ENCODE measurements at regions not wholly inside any gene's neighbourhood (a gene's known extent, or its start where the extent isn't known, plus 50 kb on each side); places are given as distances from the start of the nearest gene placed in this dataset.
A peak's percentile ranks its signal among the peaks of the same experiment; 100 is the strongest.
"Not testable (repeated sequence)": the region's sequence is repeated elsewhere in the genome, so short reads cannot be mapped to it uniquely, and the experiment has no call there.

GRCh38 chr16:88159046-88159896 is 208.0 kb downstream of the BANP start:
- H3K14ac ChIP-seq (ENCODE audit: insufficient read length); H3K9me3 ChIP-seq (ENCODE audit: insufficient read depth in 2 of 2, low read depth in 1 of 2, low read length in 1 of 2); H2BK15ac ChIP-seq (ENCODE audit: low read length); H3K18ac ChIP-seq (ENCODE audit: extremely low read depth, low read length); H3K36me3 ChIP-seq (ENCODE audit: control insufficient read depth in 2 of 4, insufficient read depth in 4 of 4, low read length in 3 of 4); H2BK12ac ChIP-seq (ENCODE audit: low read depth, low read length); H3K4me2 ChIP-seq (ENCODE audit: insufficient read depth in 1 of 2, low read depth in 2 of 2, low read length in 2 of 2); FAIRE-seq; H3K27me3 ChIP-seq (replicated peaks in 1 of 4; ENCODE audit: control insufficient read depth in 3 of 4, extremely low read depth in 1 of 4, insufficient read depth in 3 of 4, low read length in 3 of 4); H4K5ac ChIP-seq (ENCODE audit: insufficient read length, low read depth, low read length); H3K79me1 ChIP-seq (ENCODE audit: low read depth, low read length); H3K4me3 ChIP-seq (ENCODE audit: extremely low read depth in 1 of 4, insufficient read depth in 2 of 4, low read depth in 3 of 4, low read length in 4 of 4); H4K91ac ChIP-seq (replicated peaks; ENCODE audit: insufficient read length, low read length); POLR2A ChIA-PET (ENCODE audit: partially characterized antibody); H3K23ac ChIP-seq (ENCODE audit: insufficient read length); H4K20me1 ChIP-seq (replicated peaks in 1 of 2; ENCODE audit: control insufficient read depth in 1 of 2, insufficient read depth in 2 of 2, low read length in 2 of 2); H3K4me1 ChIP-seq (replicated peaks in 1 of 4; ENCODE audit: control insufficient read depth in 3 of 4, insufficient read depth in 4 of 4, low read length in 3 of 4); H2AK5ac ChIP-seq (ENCODE audit: low read depth, low read length); H2BK5ac ChIP-seq (ENCODE audit: low read depth, low read length); H3K23me2 ChIP-seq (ENCODE audit: low read depth, low read length); CTCF ChIA-PET (ENCODE audit: partially characterized antibody); H2AFZ ChIP-seq (ENCODE audit: low read length); H3K56ac ChIP-seq (replicated peaks; ENCODE audit: insufficient read length, low read depth, low read length); H2BK120ac ChIP-seq (replicated peaks; ENCODE audit: low read depth, low read length); H3K79me2 ChIP-seq (ENCODE audit: control insufficient read depth in 1 of 2, insufficient read depth in 2 of 2, low read length in 2 of 2); H2BK20ac ChIP-seq (ENCODE audit: low read length); H3K27ac ChIP-seq (ENCODE audit: low read depth, low read length); H3K9ac ChIP-seq (replicated peaks in 1 of 4; ENCODE audit: extremely low read depth in 1 of 4, low read depth in 3 of 4, low read length in 3 of 4); H3K4ac ChIP-seq (replicated peaks; ENCODE audit: insufficient read length, low read depth, low read length): not testable (repeated sequence)
- peak overlapping the region; percentile 25; the same call in 1 of the 2 replicates for H4K8ac ChIP-seq (ENCODE audit: extremely low read depth, insufficient read depth, low read length)
- peak in 1 of 2 experiments; percentile 16 for DNase-seq (ENCODE audit: low read depth in 1 of 2, low spot score in 2 of 2)
- WGBS, 2 experiments (ENCODE audit: extremely low coverage in 1 of 2, insufficient coverage in 1 of 2, insufficient read length in 1 of 2, insufficient replicate concordance in 2 of 2, low coverage in 1 of 2, low lambda C conversion rate in 2 of 2, missing lambda C conversion rate in 1 of 2), result 91% methylated on average over 25 of the region's 33 CpGs; no CpG with 5 or more reads in 1 of the 2 experiments

- WGBS, 2 experiments (ENCODE audit: extremely low coverage in 1 of 2, insufficient coverage in 1 of 2, insufficient read length in 1 of 2, insufficient replicate concordance in 2 of 2, low coverage in 1 of 2, low lambda C conversion rate in 2 of 2, missing lambda C conversion rate in 1 of 2), result 84% methylated on average over 7 of the region's 8 CpGs; no CpG with 5 or more reads in 1 of the 2 experiments
- CTCF ChIA-PET (ENCODE audit: partially characterized antibody), result interaction anchor here (0.7 kb wide), 1 partner anchor 72 kb away, joined by 3 read pairs; no protein-coding TSS in a partner anchor
Observed at GRCh38 chr16:88159897-88160335, 208.7 kb downstream of the BANP start.

More at GRCh38 chr16:88159897-88160335, 208.7 kb downstream of the BANP start:
- POLR2A ChIA-PET (ENCODE audit: partially characterized antibody); H3K27me3 ChIP-seq (replicated peaks in 1 of 4; ENCODE audit: control insufficient read depth in 3 of 4, extremely low read depth in 1 of 4, insufficient read depth in 3 of 4, low read length in 3 of 4); H4K20me1 ChIP-seq (replicated peaks in 1 of 2; ENCODE audit: control insufficient read depth in 1 of 2, insufficient read depth in 2 of 2, low read length in 2 of 2); H3K56ac ChIP-seq (replicated peaks; ENCODE audit: insufficient read length, low read depth, low read length); H2BK5ac ChIP-seq (ENCODE audit: low read depth, low read length); H2AK5ac ChIP-seq (ENCODE audit: low read depth, low read length); H2BK15ac ChIP-seq (ENCODE audit: low read length); H4K91ac ChIP-seq (replicated peaks; ENCODE audit: insufficient read length, low read length); H3K79me2 ChIP-seq (ENCODE audit: control insufficient read depth in 1 of 2, insufficient read depth in 2 of 2, low read length in 2 of 2); H3K4ac ChIP-seq (replicated peaks; ENCODE audit: insufficient read length, low read depth, low read length); H3K36me3 ChIP-seq (ENCODE audit: control insufficient read depth in 2 of 4, insufficient read depth in 4 of 4, low read length in 3 of 4); FAIRE-seq; H2BK120ac ChIP-seq (replicated peaks; ENCODE audit: low read depth, low read length); H2BK12ac ChIP-seq (ENCODE audit: low read depth, low read length); H4K8ac ChIP-seq (ENCODE audit: extremely low read depth, insufficient read depth, low read length); H3K9ac ChIP-seq (replicated peaks in 1 of 4; ENCODE audit: extremely low read depth in 1 of 4, low read depth in 3 of 4, low read length in 3 of 4); H3K14ac ChIP-seq (ENCODE audit: insufficient read length); H3K27ac ChIP-seq (ENCODE audit: low read depth, low read length); H2BK20ac ChIP-seq (ENCODE audit: low read length); H3K4me1 ChIP-seq (replicated peaks in 1 of 4; ENCODE audit: control insufficient read depth in 3 of 4, insufficient read depth in 4 of 4, low read length in 3 of 4); H3K4me2 ChIP-seq (ENCODE audit: insufficient read depth in 1 of 2, low read depth in 2 of 2, low read length in 2 of 2); H3K18ac ChIP-seq (ENCODE audit: extremely low read depth, low read length); H3K9me3 ChIP-seq (ENCODE audit: insufficient read depth in 2 of 2, low read depth in 1 of 2, low read length in 1 of 2); H3K79me1 ChIP-seq (ENCODE audit: low read depth, low read length); H3K4me3 ChIP-seq (ENCODE audit: extremely low read depth in 1 of 4, insufficient read depth in 2 of 4, low read depth in 3 of 4, low read length in 4 of 4); H4K5ac ChIP-seq (ENCODE audit: insufficient read length, low read depth, low read length); H3K23ac ChIP-seq (ENCODE audit: insufficient read length); H2AFZ ChIP-seq (ENCODE audit: low read length): not testable (repeated sequence)
- H3K23me2 ChIP-seq (ENCODE audit: low read depth, low read length), result peaks cover 12% of the 10 kb centered on the region; the same call in 1 of the 2 replicates
- DNase-seq (ENCODE audit: low read depth in 1 of 2, low spot score in 2 of 2), result peak in 1 of 2 experiments; percentile 27

Data from H1 (cell line).